ENCODE measurements at regions not wholly inside any gene's neighbourhood (a gene's known extent, or its start where the extent isn't known, plus 50 kb on each side); places are given as distances from the start of the nearest gene placed in this dataset.

- no peak for TF ChIP-seq CTCF (IDR thresholded peaks at IDR 0.05)
- no peak for TF ChIP-seq POLR2A (IDR thresholded peaks at IDR 0.05)
These were observed 298.4 kb upstream of the SPAG17 start for GRCh38 chr1:118483245-118484006.
